CD4-positive, CD25-positive, alpha-beta regulatory T cell (primary cell): ENCODE measurements at regions not wholly inside any gene's neighbourhood (a gene's known extent, or its start where the extent isn't known, plus 50 kb on each side); places are given as distances from the start of the nearest gene placed in this dataset.

Experiments used
- ATAC-seq, 2 donors: fragments of 150-1000 bp; cut with Tn5 transposase; one replicate each; pipeline ENCODE4 v1.10.0; 2021; ENCODE audit warnings: low read depth in 2 of 2, moderate number of reproducible peaks in 2 of 2, moderate library complexity in 1 of 2
- DNase-seq, 3 donors: peaks; one replicate each; pipeline versions ENCODE4 v3.0.0 to v3.0.0-alpha.2; 2012 to 2022; ENCODE audit warnings: mixed read lengths in 1 of 3
- H3K27ac ChIP-seq: one replicate; pipeline ENCODE4 v1.7.0; 2013; ENCODE audit warnings: mild to moderate bottlenecking, low read length; ENCODE audit not compliant: insufficient read depth, poor library complexity, severe bottlenecking
- H3K27me3 ChIP-seq: one replicate; pipeline ENCODE4 v1.7.0; 2013; ENCODE audit warnings: low read length; ENCODE audit not compliant: control insufficient read depth, insufficient read depth
- H3K36me3 ChIP-seq: one replicate; pipeline ENCODE4 v1.7.0; 2013; ENCODE audit warnings: mild to moderate bottlenecking, low read length, moderate library complexity; ENCODE audit not compliant: control insufficient read depth, insufficient read depth
- H3K4me1 ChIP-seq: 2 replicates; pipeline ENCODE4 v1.7.0; 2013; ENCODE audit warnings: mild to moderate bottlenecking, low read length; ENCODE audit not compliant: insufficient read depth, control insufficient read depth, poor library complexity, severe bottlenecking
- H3K4me3 ChIP-seq: one replicate; pipeline ENCODE4 v1.7.0; 2013; ENCODE audit warnings: low read depth, mild to moderate bottlenecking, low read length, moderate library complexity
- H3K9me3 ChIP-seq, 2 experiments: 1 replicate in 1 of 2; 2 replicates in 1 of 2; pipeline ENCODE4 v1.7.0; 2013; ENCODE audit warnings: low read length in 2 of 2, mild to moderate bottlenecking in 1 of 2, moderate library complexity in 1 of 2; ENCODE audit not compliant: control insufficient read depth in 2 of 2
- H3K27ac Mint-ChIP-seq, 3 donors: one replicate each; pipeline ENCODE4 v1.8.0; 2020 to 2022; ENCODE audit warnings: mild to moderate bottlenecking in 3 of 3, mixed read lengths in 3 of 3, moderate library complexity in 2 of 3
- H3K27me3 Mint-ChIP-seq: one replicate; pipeline ENCODE4 v1.8.0; 2022; ENCODE audit warnings: mild to moderate bottlenecking, mixed read lengths
- H3K36me3 Mint-ChIP-seq: one replicate; pipeline ENCODE4 v1.8.0; 2020; ENCODE audit warnings: mixed read lengths
- H3K4me1 Mint-ChIP-seq, 4 donors: one replicate each; pipeline ENCODE4 v1.8.0; 2020 to 2022; ENCODE audit warnings: mixed read lengths in 4 of 4, mild to moderate bottlenecking in 1 of 4
- H3K4me3 Mint-ChIP-seq, 4 donors: one replicate each; pipeline ENCODE4 v1.8.0; 2020 to 2022; ENCODE audit warnings: mild to moderate bottlenecking in 4 of 4, mixed read lengths in 4 of 4, moderate library complexity in 3 of 4
- H3K9me3 Mint-ChIP-seq, 7 donors: one replicate each; pipeline ENCODE4 v1.8.0; 2020 to 2022; ENCODE audit warnings: mixed read lengths in 7 of 7, mild to moderate bottlenecking in 3 of 7, moderate library complexity in 2 of 7

- Histone ChIP-seq H3K36me3 (no peaks in the 10 kb centered on the region), H3K4me1 (no peaks in the 10 kb centered on the region), H3K9me3 (no peaks in the 10 kb centered on the region), H3K27me3 (no peaks in the 10 kb centered on the region), H3K4me3 (no peak overlapping the region), H3K27ac (no peak overlapping the region)
- no peaks in the 10 kb centered on the region for H3K4me1 Mint-ChIP-seq
- peaks cover 0 to 11% (median 4%) of the 10 kb centered on the region in 7 donors for H3K9me3 Mint-ChIP-seq
- no peaks in the 10 kb centered on the region for H3K27me3 Mint-ChIP-seq
- ATAC-seq: no peak
- no peaks in the 10 kb centered on the region for H3K36me3 Mint-ChIP-seq
- H3K4me3 Mint-ChIP-seq: no peak overlapping the region
- H3K27ac Mint-ChIP-seq: no peak overlapping the region
- DNase-seq: no peak
These were observed 225.2 kb upstream of the SLIT2 start for GRCh38 chr4:20026456-20026855.

- Histone ChIP-seq H3K4me3 (no peak overlapping the region), H3K4me1 (no peaks in the 10 kb centered on the region), H3K36me3 (no peaks in the 10 kb centered on the region), H3K27ac (no peak overlapping the region), H3K27me3 (no peaks in the 10 kb centered on the region), H3K9me3 (no peaks in the 10 kb centered on the region)
- Mint-ChIP-seq H3K4me1 (no peaks in the 10 kb centered on the region), H3K4me3 (no peak overlapping the region), H3K36me3 (no peaks in the 10 kb centered on the region), H3K9me3 (peaks cover 0 to 9% (median 3%) of the 10 kb centered on the region in 7 donors), H3K27ac (no peak overlapping the region), H3K27me3 (no peaks in the 10 kb centered on the region)
- ATAC-seq (no peak), DNase-seq (no peak)
These were observed 229.2 kb upstream of the SLIT2 start for GRCh38 chr4:20022471-20022870.

DNA sequence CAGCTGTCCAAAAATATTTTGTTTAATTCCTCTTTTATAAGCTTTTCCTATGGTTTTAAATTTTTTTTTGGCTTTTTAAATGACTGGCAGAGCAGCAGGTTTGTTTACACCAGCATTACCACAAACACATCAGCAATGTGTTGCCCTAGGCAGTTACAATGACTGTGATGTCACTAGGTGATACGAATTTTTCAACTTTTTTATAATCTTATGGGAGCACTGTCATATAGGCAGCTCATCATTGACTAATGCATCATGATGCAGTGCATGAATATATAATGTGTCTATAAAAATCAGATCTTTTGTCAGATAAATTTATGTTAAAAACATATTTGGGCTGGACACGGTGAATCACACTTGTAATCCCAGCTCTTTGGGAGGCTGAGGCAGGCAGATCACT, 231.6 kb upstream of the SLIT2 start:
- Histone ChIP-seq H3K4me1 (no peaks in the 10 kb centered on the region), H3K4me3 (no peak overlapping the region), H3K27me3 (no peaks in the 10 kb centered on the region), H3K36me3 (no peaks in the 10 kb centered on the region), H3K27ac (no peak overlapping the region), H3K9me3 (peaks cover 4 to 5% of the 10 kb centered on the region in 2 experiments)
- Mint-ChIP-seq H3K4me3 (no peak overlapping the region), H3K36me3 (no peaks in the 10 kb centered on the region), H3K9me3 (peaks cover 0 to 12% (median 3%) of the 10 kb centered on the region in 7 donors), H3K27ac (no peak overlapping the region), H3K27me3 (no peaks in the 10 kb centered on the region), H3K4me1 (no peaks in the 10 kb centered on the region)
- no peak for ATAC-seq
- no peak for DNase-seq

- H3K36me3 Mint-ChIP-seq: no peaks in the 10 kb centered on the region
- no peak overlapping the region for H3K4me3 ChIP-seq
- H3K9me3 Mint-ChIP-seq: peaks cover 0 to 12% (median 3%) of the 10 kb centered on the region in 7 donors
- H3K27ac Mint-ChIP-seq: no peak overlapping the region
- ATAC-seq: no peak
- no peaks in the 10 kb centered on the region for H3K36me3 ChIP-seq
- no peaks in the 10 kb centered on the region for H3K27me3 ChIP-seq
- DNase-seq: no peak
- peaks cover 4 to 5% of the 10 kb centered on the region in 2 experiments for H3K9me3 ChIP-seq
- no peak overlapping the region for H3K4me3 Mint-ChIP-seq
- H3K4me1 Mint-ChIP-seq: no peaks in the 10 kb centered on the region
- no peaks in the 10 kb centered on the region for H3K4me1 ChIP-seq
- H3K27ac ChIP-seq: no peak overlapping the region
- H3K27me3 Mint-ChIP-seq: no peaks in the 10 kb centered on the region
These were observed 232.2 kb upstream of the SLIT2 start for GRCh38 chr4:20019310-20020015.

GRCh38 chr4:20017777-20018115, 234.0 kb upstream of the SLIT2 start:
- H3K9me3 ChIP-seq: peaks cover 4 to 5% of the 10 kb centered on the region in 2 experiments
- no peak for DNase-seq
- H3K9me3 Mint-ChIP-seq: peaks cover 0 to 7% (median 1%) of the 10 kb centered on the region in 7 donors

DNA sequence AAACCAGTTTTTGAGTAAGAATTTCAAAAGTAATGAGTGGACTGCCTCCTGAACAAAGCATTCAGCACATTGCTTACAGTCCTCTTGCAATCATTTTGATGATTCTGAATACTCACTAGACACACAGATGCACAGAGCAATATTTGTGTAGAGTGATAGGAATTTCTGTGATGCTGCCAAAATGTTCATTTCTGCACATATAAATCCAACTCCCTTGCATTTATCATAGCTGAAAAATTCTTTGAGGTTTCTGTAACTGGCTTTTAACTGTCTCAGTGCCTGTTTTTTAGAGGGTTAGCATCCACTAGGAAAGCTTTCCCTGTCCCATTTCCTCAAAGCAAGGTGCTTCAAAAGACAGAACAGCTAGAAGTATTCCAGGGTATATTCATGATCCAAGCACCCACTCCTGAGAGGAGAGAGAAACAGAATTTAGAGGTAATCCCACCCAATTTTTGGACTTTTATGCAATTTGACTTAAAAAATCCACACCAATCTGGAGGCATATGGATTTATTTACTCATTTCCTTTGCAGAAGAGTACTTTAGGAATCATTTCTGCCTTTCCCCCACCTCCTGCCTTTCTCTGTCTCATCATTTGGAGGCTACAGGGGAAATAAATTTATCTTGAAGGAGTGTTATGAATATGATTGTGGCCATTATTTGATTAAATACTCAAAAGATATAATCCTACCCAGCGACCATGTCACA, 234.5 kb upstream of the SLIT2 start:
- no peaks in the 10 kb centered on the region for H3K4me1 ChIP-seq
- H3K27ac Mint-ChIP-seq: no peak overlapping the region
- DNase-seq (no peak), ATAC-seq (no peak)
- no peaks in the 10 kb centered on the region for H3K27me3 Mint-ChIP-seq
- no peak overlapping the region for H3K4me3 Mint-ChIP-seq
- H3K4me1 Mint-ChIP-seq: no peaks in the 10 kb centered on the region
- peaks cover 0 to 7% (median 1%) of the 10 kb centered on the region in 7 donors for H3K9me3 Mint-ChIP-seq
- H3K36me3 ChIP-seq: no peaks in the 10 kb centered on the region
- no peaks in the 10 kb centered on the region for H3K36me3 Mint-ChIP-seq
- no peak overlapping the region for H3K27ac ChIP-seq
- H3K27me3 ChIP-seq: no peaks in the 10 kb centered on the region
- H3K9me3 ChIP-seq: peaks cover 4 to 5% of the 10 kb centered on the region in 2 experiments
- no peak overlapping the region for H3K4me3 ChIP-seq

More at GRCh38 chr4:20017777-20018115, 234.0 kb upstream of the SLIT2 start:
- H3K4me3 Mint-ChIP-seq: no peak overlapping the region
- no peak for ATAC-seq
- no peaks in the 10 kb centered on the region for H3K27me3 ChIP-seq
- H3K4me1 Mint-ChIP-seq: no peaks in the 10 kb centered on the region
- H3K27ac ChIP-seq: no peak overlapping the region
- no peaks in the 10 kb centered on the region for H3K27me3 Mint-ChIP-seq
- no peak overlapping the region for H3K27ac Mint-ChIP-seq
- no peaks in the 10 kb centered on the region for H3K36me3 Mint-ChIP-seq
- no peak overlapping the region for H3K4me3 ChIP-seq
- no peaks in the 10 kb centered on the region for H3K36me3 ChIP-seq
- no peaks in the 10 kb centered on the region for H3K4me1 ChIP-seq

DNA sequence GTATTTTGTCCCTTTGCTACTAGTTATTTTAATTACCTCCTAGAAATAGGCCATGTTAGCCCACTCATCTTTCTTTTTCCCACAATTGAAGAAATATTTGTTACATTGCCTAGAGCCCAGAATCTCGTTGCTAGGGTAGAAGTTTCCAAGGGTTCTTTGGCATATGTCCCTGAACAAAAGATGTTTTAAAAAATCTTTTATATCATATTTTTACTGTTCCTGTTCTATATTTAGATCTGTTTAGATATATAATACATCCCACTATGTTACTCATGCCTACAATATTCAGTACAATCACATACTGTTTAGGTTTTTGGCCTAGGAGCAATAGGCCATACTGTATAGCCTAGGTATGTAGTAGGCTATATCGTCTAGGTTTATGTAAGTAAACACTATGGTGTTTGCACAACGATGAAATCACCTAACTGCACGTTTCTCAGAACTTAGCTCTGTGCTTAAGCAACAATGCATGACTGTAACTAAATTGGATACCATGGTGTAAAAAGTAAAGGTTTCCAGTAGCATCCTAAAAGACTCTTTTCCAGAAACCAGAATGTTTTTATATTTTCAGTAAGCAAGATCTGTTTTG, 236.0 kb upstream of the SLIT2 start:
- Mint-ChIP-seq H3K9me3 (peaks cover 0 to 7% (median 1%) of the 10 kb centered on the region in 7 donors), H3K36me3 (no peaks in the 10 kb centered on the region), H3K27me3 (no peaks in the 10 kb centered on the region), H3K4me1 (no peaks in the 10 kb centered on the region), H3K4me3 (no peak overlapping the region), H3K27ac (no peak overlapping the region)
- Histone ChIP-seq H3K4me3 (no peak overlapping the region), H3K36me3 (no peaks in the 10 kb centered on the region), H3K27me3 (no peaks in the 10 kb centered on the region), H3K9me3 (peaks cover 4 to 5% of the 10 kb centered on the region in 2 experiments), H3K4me1 (no peaks in the 10 kb centered on the region), H3K27ac (no peak overlapping the region)
- ATAC-seq: no peak
- DNase-seq: no peak
